Omental fat pad (tissue), 3 donors: ENCODE measurements at regions not wholly inside any gene's neighbourhood (a gene's known extent, or its start where the extent isn't known, plus 50 kb on each side); places are given as distances from the start of the nearest gene placed in this dataset.

Experiments
- ATAC-seq: fragments of 150-250 bp; one replicate; pipeline ENCODE4 v1.9.1; 2016; ENCODE audit warnings: mild to moderate bottlenecking, moderate library complexity; ENCODE audit not compliant: low FRiP score
- DNase-seq: peaks from one replicate; pipeline ENCODE4 v3.0.0-alpha.2; 2019; ENCODE audit warnings: low spot score
- CTCF ChIP-seq, 3 donors: fragments of 450-650 bp; IDR thresholded peaks; one replicate each; pipeline ENCODE4 v1.5.1; 2016 to 2017; ENCODE audit warnings: antibody characterized with exemption in 3 of 3, mild to moderate bottlenecking in 3 of 3, moderate library complexity in 2 of 3

- TF ChIP-seq CTCF (IDR thresholded peaks at IDR 0.05), result no peak
- ATAC-seq (no peak), DNase-seq (no peak)
Measured at GRCh38 chr5:2441495-2442180, 309.8 kb downstream of the IRX2 start.

- no peak for DNase-seq
- no peak for ATAC-seq
- no peak for TF ChIP-seq CTCF (IDR thresholded peaks at IDR 0.05)
Measured at GRCh38 chr5:2439608-2440007, 311.9 kb downstream of the IRX2 start.

- no peak for TF ChIP-seq CTCF (IDR thresholded peaks at IDR 0.05)
- DNase-seq (no peak), ATAC-seq (no peak)
Measured at GRCh38 chr5:2433086-2433485, 318.4 kb downstream of the IRX2 start.

GRCh38 chr5:2432076-2432920, 319.2 kb downstream of the IRX2 start:
- no peak for TF ChIP-seq CTCF (IDR thresholded peaks at IDR 0.05)
- ATAC-seq (no peak), DNase-seq (no peak)

- TF ChIP-seq CTCF (IDR thresholded peaks at IDR 0.05), result no peak
- DNase-seq, result no peak
- no peak for ATAC-seq
Measured at GRCh38 chr5:2430606-2431005, 320.9 kb downstream of the IRX2 start.

- DNase-seq (no peak), ATAC-seq (no peak)
- TF ChIP-seq CTCF (IDR thresholded peaks at IDR 0.05), result no peak
Measured at GRCh38 chr5:2427983-2428382, 323.5 kb downstream of the IRX2 start.

- no peak for ATAC-seq
- no peak for TF ChIP-seq CTCF (IDR thresholded peaks at IDR 0.05)
- DNase-seq, result no peak
Measured at GRCh38 chr5:2423634-2424033, 327.8 kb downstream of the IRX2 start.
